PC-9 (cell line): ENCODE measurements at regions not wholly inside any gene's neighbourhood (a gene's known extent, or its start where the extent isn't known, plus 50 kb on each side); places are given as distances from the start of the nearest gene placed in this dataset.

Experiments used
- BruUV-seq: library from RNA; stranded (reverse); fragments of 400-500 nt; replicated peaks from 2 replicates; lab custom pipeline; 2021; lab: Mats Ljungman, UMichigan
- CTCF ChIA-PET: fragments of 300-600 bp; sonication (Branson Sonifier 250); formaldehyde crosslinking; loops from one replicate; lab custom pipeline; 2022; ENCODE audit warnings: antibody characterized with exemption; lab: Charles Lee
- POLR2A ChIA-PET: fragments of 300-600 bp; sonication (Branson Sonifier 250); formaldehyde crosslinking; loops from one replicate; lab custom pipeline; 2022; ENCODE audit warnings: antibody characterized with exemption; ENCODE audit not compliant: unreplicated experiment; lab: Charles Lee
- DNase-seq, 2 experiments: peaks; one replicate each; pipeline versions ENCODE4 v3.0.0 to v3.0.0-alpha.2; 2015 to 2022; ENCODE audit warnings: mixed read lengths in 1 of 2
- H2AFZ ChIP-seq: fragments of 200-600 bp; sonication (generic); 2 replicates; pipeline ENCODE4 v1.8.1; 2017; ENCODE audit warnings: antibody characterized with exemption
- H3F3A ChIP-seq: fragments of 200-600 bp; sonication (generic); 2 replicates; pipeline ENCODE4 v1.8.1; 2017; ENCODE audit warnings: antibody characterized with exemption, mild to moderate bottlenecking, low read depth; ENCODE audit not compliant: insufficient read depth
- H3K27ac ChIP-seq: fragments of 200-600 bp; sonication (generic); 2 replicates; pipeline ENCODE4 v1.6.1; 2016; ENCODE audit warnings: mixed run types
- H3K27me3 ChIP-seq: fragments of 200-600 bp; sonication (generic); 2 replicates; pipeline ENCODE4 v1.6.1; 2016; ENCODE audit warnings: low read depth, mixed run types; ENCODE audit not compliant: insufficient read depth
- H3K36me3 ChIP-seq: fragments of 200-600 bp; sonication (generic); 2 replicates; pipeline ENCODE4 v1.6.1; 2016; ENCODE audit warnings: low read depth, mixed run types
- H3K4me1 ChIP-seq: fragments of 200-600 bp; sonication (generic); replicated peaks from 2 replicates; pipeline ENCODE4 v1.6.1; 2016; ENCODE audit warnings: mixed run types; ENCODE audit not compliant: insufficient read depth
- H3K4me2 ChIP-seq: fragments of 200-600 bp; sonication (generic); 2 replicates; pipeline ENCODE4 v1.6.1; 2017; ENCODE audit warnings: mixed run types
- H3K4me3 ChIP-seq: fragments of 200-600 bp; sonication (generic); 2 replicates; pipeline ENCODE4 v1.6.1; 2016; ENCODE audit warnings: mixed run types
- H3K79me2 ChIP-seq: fragments of 200-600 bp; sonication (generic); 2 replicates; pipeline ENCODE4 v1.6.1; 2017; ENCODE audit warnings: low read depth, mixed run types
- H3K9me2 ChIP-seq: fragments of 200-600 bp; sonication (generic); 2 replicates; pipeline ENCODE4 v1.8.1; 2017; ENCODE audit warnings: mild to moderate bottlenecking; ENCODE audit not compliant: insufficient read depth
- H3K9me3 ChIP-seq: fragments of 200-600 bp; sonication (generic); 2 replicates; pipeline ENCODE4 v1.8.1; 2016; ENCODE audit warnings: low read depth; ENCODE audit not compliant: insufficient read depth
- H4K20me1 ChIP-seq: fragments of 200-600 bp; sonication (generic); 2 replicates; pipeline ENCODE4 v1.8.1; 2017; ENCODE audit not compliant: insufficient read depth
- EZH2 ChIP-seq: fragments of 200-600 bp; sonication (generic); IDR thresholded peaks from 2 replicates; pipeline ENCODE4 v1.8.0; 2017; ENCODE audit warnings: antibody characterized with exemption, low read depth
- intact Hi-C: fragments of 100-400 bp; cut with micrococcal nuclease; formaldehyde crosslinking; loops from one replicate; pipeline ENCODE4 v1.10.0; 2022; ENCODE audit not compliant: unreplicated experiment
- TF ChIP-seq, protein P1 (sequence below): fragments of 200-600 bp; sonication (generic); conservative IDR thresholded peaks from 2 replicates; pipeline ENCODE4 v1.6.1; 2017; ENCODE audit warnings: mixed run types, antibody characterized with exemption, mild to moderate bottlenecking, moderate library complexity

DNA sequence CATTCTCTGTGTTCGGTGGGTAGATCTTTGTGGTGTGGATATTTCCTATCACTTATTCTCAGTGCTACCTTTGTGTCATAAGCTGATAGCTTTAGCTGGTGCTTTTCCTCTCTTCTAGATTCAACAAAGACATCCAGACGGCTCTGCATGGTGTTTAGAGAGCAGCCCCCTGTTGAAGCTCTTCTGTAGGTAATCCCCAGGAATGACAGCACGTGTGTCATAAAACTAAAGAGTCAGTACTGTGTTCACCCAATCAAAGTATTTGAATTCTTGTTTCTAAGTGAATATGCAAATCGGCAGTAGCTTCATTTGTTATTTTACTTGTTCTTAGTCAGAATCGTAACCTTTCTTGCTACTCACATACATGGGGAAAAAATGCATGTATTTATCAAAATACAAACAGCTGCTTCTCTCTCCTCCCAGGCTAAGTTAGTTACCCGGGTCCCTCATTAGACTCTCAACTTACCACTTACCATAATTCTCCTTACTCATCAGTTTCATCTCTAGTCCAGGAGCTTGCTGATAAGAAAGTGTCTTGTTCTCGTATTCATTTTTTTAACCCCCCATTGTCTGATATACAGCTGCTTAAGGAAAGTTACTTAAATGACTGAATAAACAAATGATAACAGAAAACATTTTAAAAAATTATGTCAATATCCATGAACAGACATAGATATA is 1696.0 kb upstream of the WWC1 start:
- H2AFZ ChIP-seq, result no peak overlapping the region
- no peak overlapping the region for H3K4me2 ChIP-seq
- H3K27me3 ChIP-seq, result no peaks in the 10 kb centered on the region
- H3K36me3 ChIP-seq, result no peaks in the 10 kb centered on the region
- TF ChIP-seq, protein P1, sequence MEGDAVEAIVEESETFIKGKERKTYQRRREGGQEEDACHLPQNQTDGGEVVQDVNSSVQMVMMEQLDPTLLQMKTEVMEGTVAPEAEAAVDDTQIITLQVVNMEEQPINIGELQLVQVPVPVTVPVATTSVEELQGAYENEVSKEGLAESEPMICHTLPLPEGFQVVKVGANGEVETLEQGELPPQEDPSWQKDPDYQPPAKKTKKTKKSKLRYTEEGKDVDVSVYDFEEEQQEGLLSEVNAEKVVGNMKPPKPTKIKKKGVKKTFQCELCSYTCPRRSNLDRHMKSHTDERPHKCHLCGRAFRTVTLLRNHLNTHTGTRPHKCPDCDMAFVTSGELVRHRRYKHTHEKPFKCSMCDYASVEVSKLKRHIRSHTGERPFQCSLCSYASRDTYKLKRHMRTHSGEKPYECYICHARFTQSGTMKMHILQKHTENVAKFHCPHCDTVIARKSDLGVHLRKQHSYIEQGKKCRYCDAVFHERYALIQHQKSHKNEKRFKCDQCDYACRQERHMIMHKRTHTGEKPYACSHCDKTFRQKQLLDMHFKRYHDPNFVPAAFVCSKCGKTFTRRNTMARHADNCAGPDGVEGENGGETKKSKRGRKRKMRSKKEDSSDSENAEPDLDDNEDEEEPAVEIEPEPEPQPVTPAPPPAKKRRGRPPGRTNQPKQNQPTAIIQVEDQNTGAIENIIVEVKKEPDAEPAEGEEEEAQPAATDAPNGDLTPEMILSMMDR, result no peak
- TF ChIP-seq EZH2, result no peak
- H3K9me2 ChIP-seq, result no peaks in the 10 kb centered on the region; the same call in 1 of the 2 replicates
- no peak overlapping the region for H3K27ac ChIP-seq
- H3K4me1 ChIP-seq, result no peaks in the 10 kb centered on the region
- H3K9me3 ChIP-seq, result no peaks in the 10 kb centered on the region
- no TSS peak for BruUV-seq
- H4K20me1 ChIP-seq, result no peaks in the 10 kb centered on the region
- ChIA-PET POLR2A (no interaction called here), CTCF (no interaction called here)
- H3K79me2 ChIP-seq, result no peaks in the 10 kb centered on the region
- DNase-seq, result no peak
- intact Hi-C loops, result no loop called here
- H3F3A ChIP-seq, result no peaks in the 10 kb centered on the region
- no peak overlapping the region for H3K4me3 ChIP-seq

DNA sequence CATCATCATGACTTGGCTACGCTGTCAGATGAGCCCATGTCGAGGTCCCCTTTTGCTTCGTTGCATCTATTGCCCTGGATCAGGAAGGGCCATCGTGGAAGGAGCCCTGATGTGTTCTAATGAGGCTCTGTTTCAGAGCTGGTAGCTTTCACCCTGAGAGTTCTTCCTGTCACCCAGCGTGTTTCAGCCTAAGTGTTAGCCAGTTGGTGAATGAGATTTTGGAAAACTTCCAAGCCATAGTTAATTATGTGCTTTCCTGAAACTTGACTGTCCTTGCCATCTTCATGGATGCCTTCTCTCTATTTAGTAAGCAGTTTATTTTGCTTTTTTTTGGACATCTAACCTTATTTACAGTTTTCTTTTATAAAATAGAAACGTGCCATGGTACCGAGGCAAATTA is 1695.4 kb upstream of the WWC1 start:
- H3K9me2 ChIP-seq, result no peaks in the 10 kb centered on the region; the same call in 1 of the 2 replicates
- H4K20me1 ChIP-seq, result no peaks in the 10 kb centered on the region
- no peaks in the 10 kb centered on the region for H3F3A ChIP-seq
- DNase-seq, result no peak
- H3K4me3 ChIP-seq, result no peak overlapping the region
- no peaks in the 10 kb centered on the region for H3K79me2 ChIP-seq
- no peaks in the 10 kb centered on the region for H3K36me3 ChIP-seq
- TF ChIP-seq, protein P1, result no peak
- TF ChIP-seq EZH2, result no peak
- BruUV-seq, result no TSS peak
- H3K27me3 ChIP-seq, result no peaks in the 10 kb centered on the region
- ChIA-PET CTCF (no interaction called here), POLR2A (no interaction called here)
- no peak overlapping the region for H3K27ac ChIP-seq
- no peaks in the 10 kb centered on the region for H3K9me3 ChIP-seq
- no peak overlapping the region for H3K4me2 ChIP-seq
- intact Hi-C loops, result no loop called here
- no peaks in the 10 kb centered on the region for H3K4me1 ChIP-seq
- no peak overlapping the region for H2AFZ ChIP-seq

DNA sequence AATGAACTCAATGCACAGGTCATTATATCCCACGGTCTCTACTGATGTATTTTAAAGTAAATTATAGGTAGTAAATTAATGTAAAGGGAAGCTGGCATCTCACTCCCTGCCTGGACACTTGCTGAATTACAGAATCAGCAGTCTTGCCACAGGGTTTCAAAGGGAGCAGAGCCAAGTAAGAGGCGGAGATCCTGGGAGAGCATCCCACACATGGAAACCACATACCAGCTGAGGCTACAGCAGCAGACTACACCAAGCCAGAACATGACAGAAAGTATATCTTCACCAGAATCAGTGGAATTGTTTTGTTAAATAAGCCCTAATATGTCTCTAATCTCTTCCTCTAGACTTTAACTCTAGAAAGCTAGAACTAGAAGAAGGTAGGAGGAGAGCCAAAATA is 1689.2 kb upstream of the WWC1 start:
- no peaks in the 10 kb centered on the region for H3K9me3 ChIP-seq
- H3F3A ChIP-seq, result no peaks in the 10 kb centered on the region
- no peak overlapping the region for H2AFZ ChIP-seq
- H3K9me2 ChIP-seq, result no peaks in the 10 kb centered on the region; the same call in 1 of the 2 replicates
- H3K36me3 ChIP-seq, result no peaks in the 10 kb centered on the region
- no peak for TF ChIP-seq EZH2
- H3K79me2 ChIP-seq, result no peaks in the 10 kb centered on the region
- H3K4me3 ChIP-seq, result no peak overlapping the region
- no peak overlapping the region for H3K4me2 ChIP-seq
- no peaks in the 10 kb centered on the region for H3K27me3 ChIP-seq
- no peak overlapping the region for H3K27ac ChIP-seq
- no peak for DNase-seq
- H4K20me1 ChIP-seq, result no peaks in the 10 kb centered on the region
- ChIA-PET POLR2A (no interaction called here), CTCF (no interaction called here)
- intact Hi-C loops, result no loop called here
- H3K4me1 ChIP-seq, result no peaks in the 10 kb centered on the region
- BruUV-seq, result no TSS peak

DNA sequence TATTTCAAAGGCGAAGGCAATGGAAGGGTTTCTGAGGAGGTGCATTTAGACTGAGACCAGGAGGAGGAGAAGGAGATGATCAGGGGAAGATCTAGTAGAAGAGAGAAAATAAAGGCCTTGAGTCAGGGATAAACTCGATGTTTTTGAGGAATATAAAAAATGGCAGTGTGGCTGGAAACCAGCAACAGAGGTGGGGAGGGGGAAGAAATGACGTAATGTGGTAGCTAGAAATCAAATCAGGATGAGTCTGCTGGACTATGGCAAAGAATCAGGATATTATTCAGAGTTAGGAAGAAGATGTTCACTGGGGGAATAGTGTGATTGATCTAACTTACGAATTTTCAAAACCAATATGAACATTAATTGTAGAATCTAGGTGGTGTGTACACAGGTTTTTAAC is 1673.9 kb upstream of the WWC1 start:
- H3K4me1 ChIP-seq, result no peaks in the 10 kb centered on the region
- TF ChIP-seq, protein P1, result no peak
- TF ChIP-seq EZH2, result no peak
- H3K9me2 ChIP-seq, result no peaks in the 10 kb centered on the region
- no peak overlapping the region for H3K4me3 ChIP-seq
- ChIA-PET POLR2A (no interaction called here), CTCF (no interaction called here)
- H4K20me1 ChIP-seq, result no peaks in the 10 kb centered on the region
- H3K79me2 ChIP-seq, result no peaks in the 10 kb centered on the region
- H3K36me3 ChIP-seq, result no peaks in the 10 kb centered on the region
- H2AFZ ChIP-seq, result no peak overlapping the region
- H3K4me2 ChIP-seq, result no peak overlapping the region
- intact Hi-C loops, result no loop called here
- no TSS peak for BruUV-seq
- no peak overlapping the region for H3K27ac ChIP-seq
- no peaks in the 10 kb centered on the region for H3K27me3 ChIP-seq
- no peak for DNase-seq
- H3F3A ChIP-seq, result no peaks in the 10 kb centered on the region
- no peaks in the 10 kb centered on the region for H3K9me3 ChIP-seq
